ENCODE measurements at regions not wholly inside any gene's neighbourhood (a gene's known extent, or its start where the extent isn't known, plus 50 kb on each side); places are given as distances from the start of the nearest gene placed in this dataset.
A peak's percentile ranks its signal among the peaks of the same experiment; 100 is the strongest.

DNA sequence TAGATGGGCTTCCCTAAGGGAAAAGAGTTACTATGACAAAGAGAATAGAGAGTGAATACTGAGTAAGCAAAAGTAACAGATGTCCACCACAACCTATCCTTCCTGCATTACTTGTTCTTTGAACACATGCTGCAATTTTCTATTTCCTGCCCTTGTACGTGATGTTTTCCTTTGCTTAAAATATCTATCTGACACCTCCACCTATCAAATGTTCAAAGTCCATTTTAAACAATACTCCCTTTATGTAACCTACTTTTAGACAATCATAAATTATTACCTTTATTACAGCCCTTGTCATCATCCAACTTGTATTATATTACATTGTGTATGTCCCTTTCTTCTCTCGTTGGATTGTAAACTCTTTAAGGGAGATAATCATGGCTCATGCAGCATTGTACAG lies 147.2 kb upstream of the DYRK2 start:
- CTCF ChIA-PET: interaction anchor here (0.9 kb wide), 1 partner anchor 11 kb away, joined by 3 read pairs; no protein-coding TSS in a partner anchor
- Mint-ChIP-seq H3K27me3 (ENCODE audit: unreplicated experiment) (no peaks in the 10 kb centered on the region), H3K4me1 (ENCODE audit: low read depth, unreplicated experiment) (peaks cover 40% of the 10 kb centered on the region), H3K4me3 (ENCODE audit: low read depth, unreplicated experiment) (peak overlapping the region; percentile 25), H3K27ac (ENCODE audit: unreplicated experiment) (peak overlapping the region; percentile 78), H3K9me3 (ENCODE audit: low read depth, unreplicated experiment) (peaks cover 5% of the 10 kb centered on the region), H3K36me3 (ENCODE audit: insufficient read depth, unreplicated experiment) (peaks cover 6% of the 10 kb centered on the region)
- BruUV-seq (replicated peaks): no TSS peak
- peak; percentile 8 for DNase-seq
- intact Hi-C loops (cut with micrococcal nuclease; ENCODE audit: unreplicated experiment): no loop called here
- TF ChIP-seq, protein P1, sequence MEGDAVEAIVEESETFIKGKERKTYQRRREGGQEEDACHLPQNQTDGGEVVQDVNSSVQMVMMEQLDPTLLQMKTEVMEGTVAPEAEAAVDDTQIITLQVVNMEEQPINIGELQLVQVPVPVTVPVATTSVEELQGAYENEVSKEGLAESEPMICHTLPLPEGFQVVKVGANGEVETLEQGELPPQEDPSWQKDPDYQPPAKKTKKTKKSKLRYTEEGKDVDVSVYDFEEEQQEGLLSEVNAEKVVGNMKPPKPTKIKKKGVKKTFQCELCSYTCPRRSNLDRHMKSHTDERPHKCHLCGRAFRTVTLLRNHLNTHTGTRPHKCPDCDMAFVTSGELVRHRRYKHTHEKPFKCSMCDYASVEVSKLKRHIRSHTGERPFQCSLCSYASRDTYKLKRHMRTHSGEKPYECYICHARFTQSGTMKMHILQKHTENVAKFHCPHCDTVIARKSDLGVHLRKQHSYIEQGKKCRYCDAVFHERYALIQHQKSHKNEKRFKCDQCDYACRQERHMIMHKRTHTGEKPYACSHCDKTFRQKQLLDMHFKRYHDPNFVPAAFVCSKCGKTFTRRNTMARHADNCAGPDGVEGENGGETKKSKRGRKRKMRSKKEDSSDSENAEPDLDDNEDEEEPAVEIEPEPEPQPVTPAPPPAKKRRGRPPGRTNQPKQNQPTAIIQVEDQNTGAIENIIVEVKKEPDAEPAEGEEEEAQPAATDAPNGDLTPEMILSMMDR (IDR thresholded peaks at IDR 0.05; ENCODE audit: unreplicated experiment): no peak

DNA sequence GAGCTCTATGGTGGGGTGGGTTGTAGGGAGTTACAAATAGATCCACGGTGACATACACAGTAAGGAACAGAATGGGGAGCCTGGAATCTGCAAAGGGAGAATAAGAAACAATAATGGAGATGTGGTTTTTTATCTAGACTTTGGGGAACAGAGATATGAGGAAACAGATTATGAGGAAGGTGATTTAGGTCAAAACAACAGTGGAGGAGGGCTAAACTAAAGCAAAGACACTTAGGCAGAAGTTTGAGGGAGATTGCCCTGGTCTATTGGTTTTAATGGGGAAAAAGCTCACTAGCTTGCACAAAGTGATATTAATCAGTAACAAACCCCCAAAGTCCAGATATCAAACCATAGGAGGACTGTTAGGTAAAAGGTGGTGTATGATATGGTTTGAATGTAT lies 144.5 kb upstream of the DYRK2 start:
- TF ChIP-seq, protein P1 (IDR thresholded peaks at IDR 0.05; ENCODE audit: unreplicated experiment): no peak
- CTCF ChIA-PET: interaction anchor here (0.6 kb wide), 1 partner anchor 148 kb away, joined by 4 read pairs; no protein-coding TSS in a partner anchor
- intact Hi-C loops (cut with micrococcal nuclease; ENCODE audit: unreplicated experiment): no loop called here
- H3K27me3 Mint-ChIP-seq (ENCODE audit: unreplicated experiment): no peaks in the 10 kb centered on the region
- no peak overlapping the region for H3K4me3 Mint-ChIP-seq (ENCODE audit: low read depth, unreplicated experiment)
- H3K36me3 Mint-ChIP-seq (ENCODE audit: insufficient read depth, unreplicated experiment): peaks cover 6% of the 10 kb centered on the region
- peak overlapping the region; percentile 2 for H3K27ac Mint-ChIP-seq (ENCODE audit: unreplicated experiment)
- no TSS peak for BruUV-seq (replicated peaks)
- peaks cover 39% of the 10 kb centered on the region for H3K4me1 Mint-ChIP-seq (ENCODE audit: low read depth, unreplicated experiment)
- DNase-seq: no peak
- no peaks in the 10 kb centered on the region for H3K9me3 Mint-ChIP-seq (ENCODE audit: low read depth, unreplicated experiment)

DNA sequence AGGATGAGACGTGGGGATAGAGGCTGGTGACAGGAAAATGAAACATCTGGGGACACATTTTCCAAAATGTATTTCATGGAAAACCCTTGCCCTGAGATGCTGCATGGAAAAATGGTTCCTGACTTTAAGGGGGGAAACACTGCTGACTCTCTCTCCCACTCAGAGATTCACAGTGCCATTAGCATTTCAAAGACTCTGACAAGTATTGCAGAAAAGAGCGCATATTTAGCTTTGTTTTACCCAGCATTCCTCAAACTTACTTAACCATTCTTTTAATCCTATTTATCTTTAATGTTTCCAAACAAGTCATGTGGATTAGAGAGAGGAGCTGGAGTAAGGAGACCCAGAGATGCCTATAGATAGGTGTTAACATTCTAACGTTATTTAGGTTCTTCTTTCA lies 141.8 kb upstream of the DYRK2 start:
- no peak for DNase-seq
- Mint-ChIP-seq H3K27ac (ENCODE audit: unreplicated experiment) (peak overlapping the region; percentile 15), H3K9me3 (ENCODE audit: low read depth, unreplicated experiment) (no peaks in the 10 kb centered on the region), H3K36me3 (ENCODE audit: insufficient read depth, unreplicated experiment) (no peaks in the 10 kb centered on the region), H3K4me1 (ENCODE audit: low read depth, unreplicated experiment) (peaks cover 21% of the 10 kb centered on the region), H3K4me3 (ENCODE audit: low read depth, unreplicated experiment) (no peak overlapping the region), H3K27me3 (ENCODE audit: unreplicated experiment) (no peaks in the 10 kb centered on the region)
- CTCF ChIA-PET: interaction anchor here (0.6 kb wide), 1 partner anchor 172 kb away, joined by 3 read pairs; no protein-coding TSS in a partner anchor
- no TSS peak for BruUV-seq (replicated peaks)
- TF ChIP-seq, protein P1 (IDR thresholded peaks at IDR 0.05; ENCODE audit: unreplicated experiment): no peak
- intact Hi-C loops (cut with micrococcal nuclease; ENCODE audit: unreplicated experiment): no loop called here

DNA sequence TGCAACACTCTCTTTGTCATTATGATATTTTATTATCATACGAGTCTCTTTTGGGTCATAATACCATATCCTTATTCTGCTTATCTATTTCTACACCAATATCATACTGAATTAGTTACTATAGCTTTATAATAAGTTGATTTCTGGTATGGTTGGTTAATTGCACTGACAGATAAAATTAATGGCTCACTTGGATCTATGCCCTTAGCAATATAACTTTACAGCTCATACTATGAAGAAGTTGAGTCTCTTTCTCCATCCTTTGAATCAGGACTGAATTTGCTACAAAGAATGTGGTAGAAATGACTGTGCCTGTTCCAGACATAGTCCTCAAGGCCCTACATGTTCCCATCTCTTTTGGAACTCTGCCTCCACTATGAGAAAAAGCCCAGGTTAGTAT lies 139.7 kb upstream of the DYRK2 start:
- Mint-ChIP-seq H3K4me1 (ENCODE audit: low read depth, unreplicated experiment) (peaks cover 20% of the 10 kb centered on the region), H3K9me3 (ENCODE audit: low read depth, unreplicated experiment) (peaks cover 3% of the 10 kb centered on the region), H3K27me3 (ENCODE audit: unreplicated experiment) (no peaks in the 10 kb centered on the region), H3K4me3 (ENCODE audit: low read depth, unreplicated experiment) (no peak overlapping the region), H3K36me3 (ENCODE audit: insufficient read depth, unreplicated experiment) (no peaks in the 10 kb centered on the region), H3K27ac (ENCODE audit: unreplicated experiment) (no peak overlapping the region)
- DNase-seq: no peak
- intact Hi-C loops (cut with micrococcal nuclease; ENCODE audit: unreplicated experiment): no loop called here
- TF ChIP-seq, protein P1 (IDR thresholded peaks at IDR 0.05; ENCODE audit: unreplicated experiment): no peak
- BruUV-seq (replicated peaks): no TSS peak
- CTCF ChIA-PET: no interaction called here
